ENCODE measurements at regions not wholly inside any gene's neighbourhood (a gene's known extent, or its start where the extent isn't known, plus 50 kb on each side); places are given as distances from the start of the nearest gene placed in this dataset.
"Not testable (repeated sequence)": the region's sequence is repeated elsewhere in the genome, so short reads cannot be mapped to it uniquely, and the experiment has no call there.

DNA sequence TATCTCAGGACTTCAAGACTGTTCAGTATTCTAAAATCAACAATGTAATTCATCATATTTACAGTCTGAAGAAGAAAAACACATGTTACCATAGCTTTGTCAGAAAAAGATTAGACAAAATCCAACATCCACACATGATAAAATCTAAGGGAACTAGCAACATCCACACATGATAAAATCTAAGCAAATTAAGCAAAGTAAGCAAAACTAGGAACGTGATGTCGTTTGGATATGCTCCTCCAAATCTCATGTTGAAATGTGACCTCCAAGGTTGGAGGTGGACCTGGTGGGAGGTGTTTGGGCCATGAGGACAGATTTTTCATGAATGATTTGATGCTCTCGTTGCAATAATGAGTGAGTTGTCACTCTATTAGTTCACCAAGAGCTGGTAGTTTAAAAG lies 717.3 kb upstream of the HS6ST1 start:
- no peaks in the 10 kb centered on the region for H3K36me3 ChIP-seq
- peaks cover 0 to 8% of the 10 kb centered on the region in 2 donors for H3K9me3 ChIP-seq
- ATAC-seq (no peak), DNase-seq (no peak)
- H3K27me3 ChIP-seq: no peaks in the 10 kb centered on the region
- TF ChIP-seq, protein P1, sequence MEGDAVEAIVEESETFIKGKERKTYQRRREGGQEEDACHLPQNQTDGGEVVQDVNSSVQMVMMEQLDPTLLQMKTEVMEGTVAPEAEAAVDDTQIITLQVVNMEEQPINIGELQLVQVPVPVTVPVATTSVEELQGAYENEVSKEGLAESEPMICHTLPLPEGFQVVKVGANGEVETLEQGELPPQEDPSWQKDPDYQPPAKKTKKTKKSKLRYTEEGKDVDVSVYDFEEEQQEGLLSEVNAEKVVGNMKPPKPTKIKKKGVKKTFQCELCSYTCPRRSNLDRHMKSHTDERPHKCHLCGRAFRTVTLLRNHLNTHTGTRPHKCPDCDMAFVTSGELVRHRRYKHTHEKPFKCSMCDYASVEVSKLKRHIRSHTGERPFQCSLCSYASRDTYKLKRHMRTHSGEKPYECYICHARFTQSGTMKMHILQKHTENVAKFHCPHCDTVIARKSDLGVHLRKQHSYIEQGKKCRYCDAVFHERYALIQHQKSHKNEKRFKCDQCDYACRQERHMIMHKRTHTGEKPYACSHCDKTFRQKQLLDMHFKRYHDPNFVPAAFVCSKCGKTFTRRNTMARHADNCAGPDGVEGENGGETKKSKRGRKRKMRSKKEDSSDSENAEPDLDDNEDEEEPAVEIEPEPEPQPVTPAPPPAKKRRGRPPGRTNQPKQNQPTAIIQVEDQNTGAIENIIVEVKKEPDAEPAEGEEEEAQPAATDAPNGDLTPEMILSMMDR (IDR thresholded peaks at IDR 0.05): no peak
- no peak overlapping the region for H3K27ac ChIP-seq
- no peak overlapping the region for H3K4me3 ChIP-seq
- intact Hi-C loops (cut with DNase I): no loop called here
- no peaks in the 10 kb centered on the region for H3K4me1 ChIP-seq

DNA sequence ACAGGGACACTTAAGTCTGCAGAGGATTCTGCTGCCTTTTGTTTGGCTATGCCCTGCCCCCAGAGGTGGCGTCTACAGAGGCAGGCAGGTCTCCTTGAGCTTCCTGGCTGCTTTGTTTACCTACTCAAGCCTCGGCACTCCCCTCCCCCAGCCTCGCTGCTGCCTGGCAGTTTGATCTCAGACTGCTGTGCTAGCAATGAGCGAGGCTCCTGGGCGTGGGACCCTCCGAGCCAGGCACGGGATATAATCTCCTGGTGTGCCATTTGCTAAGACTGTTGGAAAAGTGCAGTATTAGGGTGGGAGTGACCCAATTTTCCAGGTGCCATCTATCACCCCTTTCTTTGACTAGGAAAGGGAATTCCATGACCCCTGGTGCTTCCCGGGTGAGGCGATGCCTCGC lies 725.0 kb upstream of the HS6ST1 start:
- ATAC-seq; H3K4me1 ChIP-seq; H3K4me3 ChIP-seq; H3K36me3 ChIP-seq; H3K27ac ChIP-seq; H3K27me3 ChIP-seq; intact Hi-C loops (cut with DNase I): not testable (repeated sequence)
- peak in 1 of 4 donors; percentile 64 for DNase-seq
- H3K9me3 ChIP-seq: peaks cover 0 to 27% of the 10 kb centered on the region in 2 donors

DNA sequence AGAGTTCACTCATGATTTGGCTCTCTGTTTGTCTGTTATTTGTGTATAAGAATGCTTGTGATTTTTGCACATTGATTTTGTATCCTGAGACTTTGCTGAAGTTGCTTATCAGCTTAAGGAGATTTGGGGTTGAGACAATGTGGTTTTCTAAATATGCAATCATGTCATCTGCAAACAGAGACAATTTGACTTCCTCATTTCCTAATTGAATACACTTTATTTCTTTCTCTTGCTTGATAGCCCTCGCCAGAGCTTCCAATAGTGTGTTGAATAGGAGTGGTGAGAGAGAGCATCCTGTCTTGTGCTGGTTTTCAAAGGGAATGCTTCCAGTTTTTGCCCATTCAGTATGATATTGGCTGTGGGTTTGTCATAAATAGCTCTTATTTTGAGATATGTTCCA lies 727.8 kb upstream of the HS6ST1 start:
- DNase-seq; intact Hi-C loops (cut with DNase I); H3K27ac ChIP-seq; H3K4me3 ChIP-seq; H3K27me3 ChIP-seq; ATAC-seq; H3K36me3 ChIP-seq; H3K4me1 ChIP-seq: not testable (repeated sequence)
- H3K9me3 ChIP-seq: peaks cover 0 to 26% of the 10 kb centered on the region in 2 donors

DNA sequence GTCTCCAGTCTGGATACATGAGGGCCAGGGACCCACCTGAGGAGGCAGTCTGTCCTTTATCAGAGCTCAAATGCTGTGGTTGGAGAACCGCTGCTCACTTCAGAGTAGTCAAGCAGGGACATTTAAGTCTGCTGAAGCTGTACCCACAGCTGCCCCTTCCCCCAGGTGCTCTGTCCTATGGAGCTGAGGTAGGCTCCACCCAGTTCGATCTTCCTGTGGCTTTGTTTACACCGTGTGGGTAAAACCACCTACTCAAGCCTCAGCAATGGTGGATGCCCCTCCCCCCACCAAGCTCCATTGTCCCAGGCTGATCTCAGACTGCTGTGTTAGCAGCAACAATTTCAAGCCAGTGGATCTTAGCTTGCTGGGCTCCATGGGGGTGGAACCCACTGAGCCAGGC lies 731.4 kb upstream of the HS6ST1 start:
- Histone ChIP-seq H3K27me3 (no peaks in the 10 kb centered on the region), H3K9me3 (peaks cover 0 to 4% of the 10 kb centered on the region in 2 donors), H3K4me3 (no peak overlapping the region), H3K27ac (no peak overlapping the region), H3K36me3 (no peaks in the 10 kb centered on the region), H3K4me1 (no peaks in the 10 kb centered on the region)
- ATAC-seq: no peak
- no peak for DNase-seq
- TF ChIP-seq, protein P1 (IDR thresholded peaks at IDR 0.05): no peak
- intact Hi-C loops (cut with DNase I): no loop called here

DNA sequence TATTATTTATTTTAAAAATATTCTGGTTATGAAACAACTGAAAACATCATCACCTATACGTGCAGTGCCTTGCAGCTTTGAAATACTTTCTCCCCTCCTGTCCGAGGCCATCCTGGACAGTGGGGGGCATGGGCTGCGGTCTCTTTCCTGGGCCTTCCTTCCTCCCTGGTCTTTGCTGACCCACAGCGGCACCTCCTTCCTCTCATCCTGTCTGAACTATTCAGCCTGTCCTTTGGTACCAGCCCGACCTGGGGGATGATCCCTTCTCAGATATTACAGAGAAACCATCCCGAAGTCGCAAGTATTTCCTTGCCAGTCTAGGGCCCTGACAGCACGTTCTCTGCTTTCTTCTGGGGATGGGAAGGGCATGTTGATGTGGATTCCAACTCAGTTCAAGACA lies 736.6 kb upstream of the HS6ST1 start:
- Histone ChIP-seq H3K4me1 (no peaks in the 10 kb centered on the region), H3K4me3 (no peak overlapping the region), H3K27ac (no peak overlapping the region), H3K9me3 (peaks cover 0 to 2% of the 10 kb centered on the region in 2 donors), H3K36me3 (no peaks in the 10 kb centered on the region), H3K27me3 (no peaks in the 10 kb centered on the region)
- TF ChIP-seq, protein P1 (IDR thresholded peaks at IDR 0.05): no peak
- no peak for ATAC-seq
- intact Hi-C loops (cut with DNase I): no loop called here
- DNase-seq: no peak

DNA sequence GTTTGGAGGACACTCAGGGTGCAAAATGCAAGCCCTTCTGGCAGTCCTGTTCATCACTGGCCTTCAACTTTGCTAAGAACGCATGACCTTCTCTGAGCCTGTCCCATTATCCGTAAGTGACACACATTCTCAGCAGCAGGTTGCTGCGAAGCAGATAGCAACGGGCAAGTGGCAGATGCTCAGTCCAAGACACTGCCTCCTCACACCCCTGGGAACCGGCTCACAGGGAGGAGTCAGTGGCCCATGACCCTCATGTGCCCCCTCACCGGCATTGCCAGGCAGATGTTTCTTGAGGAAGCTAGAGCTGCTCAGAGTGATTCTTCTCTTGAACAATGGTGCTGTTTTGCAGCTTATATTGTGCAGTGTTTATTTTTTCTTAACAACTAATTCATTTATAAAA lies 737.2 kb upstream of the HS6ST1 start:
- ATAC-seq (no peak), DNase-seq (no peak)
- Histone ChIP-seq H3K36me3 (no peaks in the 10 kb centered on the region), H3K27me3 (no peaks in the 10 kb centered on the region), H3K4me3 (no peak overlapping the region), H3K9me3 (no peaks in the 10 kb centered on the region), H3K27ac (no peak overlapping the region), H3K4me1 (no peaks in the 10 kb centered on the region)
- TF ChIP-seq, protein P1 (IDR thresholded peaks at IDR 0.05): no peak
- intact Hi-C loops (cut with DNase I): no loop called here
